ENCODE measurements at regions not wholly inside any gene's neighbourhood (a gene's known extent, or its start where the extent isn't known, plus 50 kb on each side); places are given as distances from the start of the nearest gene placed in this dataset.

GRCh38 chr14:86310148-86310547, 780.2 kb downstream of the FLRT2 start:
- WGBS = 90% methylated on average over 6 of the region's 6 CpGs
- H3K27me3 ChIP-seq = no peaks in the 10 kb centered on the region
- intact Hi-C loops (cut with DNase I) = no loop called here

GRCh38 chr14:86305058-86305457, 775.1 kb downstream of the FLRT2 start:
- no peak for DNase-seq (ENCODE audit: extremely low spot score)
- 85% methylated on average over 2 of the region's 2 CpGs for WGBS
- H3K27ac ChIP-seq (replicated peaks in 1 of 4) = no peak overlapping the region
- intact Hi-C loops (cut with DNase I) = no loop called here
- H3K4me1 ChIP-seq = no peaks in the 10 kb centered on the region
- H3K9me3 ChIP-seq = no peaks in the 10 kb centered on the region
- H3K36me3 ChIP-seq = no peaks in the 10 kb centered on the region
- TF ChIP-seq POLR2AphosphoS5 (IDR thresholded peaks at IDR 0.05) (no peak), CTCF (IDR thresholded peaks at IDR 0.05) (no peak), EP300 (IDR thresholded peaks at IDR 0.05) (no peak), POLR2A (IDR thresholded peaks at IDR 0.05; ENCODE audit: low read depth) (no peak)
- H3K4me3 ChIP-seq = no peak overlapping the region
- no peaks in the 10 kb centered on the region for H3K27me3 ChIP-seq

More at GRCh38 chr14:86310148-86310547, 780.2 kb downstream of the FLRT2 start:
- Histone ChIP-seq H3K27ac (replicated peaks in 1 of 4) (no peak overlapping the region), H3K4me3 (no peak overlapping the region), H3K36me3 (no peaks in the 10 kb centered on the region), H3K9me3 (no peaks in the 10 kb centered on the region), H3K4me1 (no peaks in the 10 kb centered on the region)
- TF ChIP-seq POLR2A (IDR thresholded peaks at IDR 0.05; ENCODE audit: low read depth) (no peak), CTCF (IDR thresholded peaks at IDR 0.05) (no peak), POLR2AphosphoS5 (IDR thresholded peaks at IDR 0.05) (no peak)
- DNase-seq (ENCODE audit: extremely low spot score) = no peak

GRCh38 chr14:86299994-86300393, 770.0 kb downstream of the FLRT2 start:
- Histone ChIP-seq H3K4me3 (no peak overlapping the region), H3K27ac (replicated peaks in 1 of 4) (no peak overlapping the region), H3K36me3 (no peaks in the 10 kb centered on the region), H3K9me3 (no peaks in the 10 kb centered on the region), H3K4me1 (no peaks in the 10 kb centered on the region), H3K27me3 (no peaks in the 10 kb centered on the region)
- intact Hi-C loops (cut with DNase I) = no loop called here
- no peak for DNase-seq (ENCODE audit: extremely low spot score)
- 82% methylated on average over 3 of the region's 3 CpGs for WGBS
- TF ChIP-seq EP300 (IDR thresholded peaks at IDR 0.05) = no peak
- no peak for TF ChIP-seq CTCF (IDR thresholded peaks at IDR 0.05)
- no peak for TF ChIP-seq POLR2A (IDR thresholded peaks at IDR 0.05; ENCODE audit: low read depth)
- TF ChIP-seq POLR2AphosphoS5 (IDR thresholded peaks at IDR 0.05) = no peak

GRCh38 chr14:86296173-86296572, 766.2 kb downstream of the FLRT2 start:
- Histone ChIP-seq H3K27ac (replicated peaks in 1 of 4) (no peak overlapping the region), H3K9me3 (no peaks in the 10 kb centered on the region), H3K4me3 (no peak overlapping the region), H3K4me1 (no peaks in the 10 kb centered on the region), H3K36me3 (no peaks in the 10 kb centered on the region), H3K27me3 (no peaks in the 10 kb centered on the region)
- TF ChIP-seq EP300 (IDR thresholded peaks at IDR 0.05) = no peak
- TF ChIP-seq POLR2AphosphoS5 (IDR thresholded peaks at IDR 0.05) = no peak
- TF ChIP-seq CTCF (IDR thresholded peaks at IDR 0.05) = no peak
- no peak for TF ChIP-seq POLR2A (IDR thresholded peaks at IDR 0.05; ENCODE audit: low read depth)
- DNase-seq (ENCODE audit: extremely low spot score) = no peak
- intact Hi-C loops (cut with DNase I) = no loop called here
- WGBS = 78% methylated on average over 1 of the region's 1 CpG

- intact Hi-C loops (cut with DNase I) = no loop called here
- H3K27me3 ChIP-seq = no peaks in the 10 kb centered on the region
- no peak overlapping the region for H3K27ac ChIP-seq (replicated peaks in 1 of 4)
- no peak for DNase-seq (ENCODE audit: extremely low spot score)
- H3K36me3 ChIP-seq = no peaks in the 10 kb centered on the region
- WGBS = 82% methylated on average over 2 of the region's 2 CpGs
- no peaks in the 10 kb centered on the region for H3K4me1 ChIP-seq
- H3K4me3 ChIP-seq = no peak overlapping the region
- TF ChIP-seq POLR2A (IDR thresholded peaks at IDR 0.05; ENCODE audit: low read depth) (no peak), EP300 (IDR thresholded peaks at IDR 0.05) (no peak)
- no peaks in the 10 kb centered on the region for H3K9me3 ChIP-seq
These were observed 758.4 kb downstream of the FLRT2 start for GRCh38 chr14:86288336-86288735.
